Esophagus squamous epithelium (tissue), 5 donors: ENCODE measurements at regions not wholly inside any gene's neighbourhood (a gene's known extent, or its start where the extent isn't known, plus 50 kb on each side); places are given as distances from the start of the nearest gene placed in this dataset.
"Not testable (repeated sequence)": the region's sequence is repeated elsewhere in the genome, so short reads cannot be mapped to it uniquely, and the experiment has no call there.

Experiments
- DNase-seq: peaks from one replicate; lab custom pipeline; 2025; lab: John Stamatoyannopoulos, UW
- H3K27ac ChIP-seq, 4 donors: fragments of 200-600 bp; sonication (generic); one replicate each; pipeline ENCODE4 v1.5.1; 2016 to 2019; ENCODE audit warnings: mild to moderate bottlenecking in 1 of 4
- H3K27me3 ChIP-seq, 4 donors: fragments of 200-600 bp; sonication (generic); 1 replicate in 3 of 4; 2 replicates in 1 of 4; pipeline versions ENCODE4 v1.5.1 to v1.6.0; 2017 to 2021; ENCODE audit warnings: antibody characterized with exemption in 1 of 4
- H3K36me3 ChIP-seq, 3 donors: fragments of 200-600 bp; sonication (generic); one replicate each; pipeline ENCODE4 v1.5.1; 2016 to 2019
- H3K4me1 ChIP-seq, 3 donors: fragments of 200-600 bp; sonication (generic); one replicate each; pipeline ENCODE4 v1.5.1; 2017 to 2019
- H3K4me3 ChIP-seq, 4 donors: fragments of 200-600 bp; sonication (generic); 1 replicate in 3 of 4; 2 replicates in 1 of 4; pipeline ENCODE4 v1.5.1; 2016 to 2019; ENCODE audit warnings: mild to moderate bottlenecking in 2 of 4, moderate library complexity in 1 of 4
- H3K9me3 ChIP-seq, 3 donors: fragments of 200-600 bp; sonication (generic); one replicate each; pipeline ENCODE4 v1.5.1; 2016 to 2019
- CTCF ChIP-seq, 6 experiments: fragments of 450-650 bp in 4 of 6; fragments of 200-600 bp in 2 of 6; sonication (generic) in 2 of 6; IDR thresholded peaks; one replicate each; pipeline ENCODE4 v1.5.1; 2016 to 2019; ENCODE audit warnings: antibody characterized with exemption in 6 of 6, mild to moderate bottlenecking in 4 of 6, moderate library complexity in 4 of 6
- POLR2A ChIP-seq, 4 donors: fragments of 450-650 bp; IDR thresholded peaks; one replicate each; pipeline ENCODE4 v1.6.1; 2017; ENCODE audit warnings: antibody characterized with exemption in 4 of 4, mild to moderate bottlenecking in 4 of 4, moderate library complexity in 3 of 4
- WGBS, 2 donors: methylation state at CpG; one replicate each; pipeline ENCODE4 v1.1.5; 2018; 5-methylcytosine and 5-hydroxymethylcytosine counted together
- intact Hi-C: fragments of 100-400 bp; cut with DNase I; formaldehyde crosslinking; loops from one replicate; pipeline ENCODE4 v1.15.0; 2022
- donor health status: DM: yes; HTN: yes; CAD: no.

GRCh38 chr11:16587670-16588069 is 150.8 kb upstream of the C11orf58 start:
- H3K27me3 ChIP-seq = no peaks in the 10 kb centered on the region
- intact Hi-C loops = no loop called here

GRCh38 chr11:16584569-16584968 is 153.9 kb upstream of the C11orf58 start:
- Histone ChIP-seq H3K4me3 (no peak overlapping the region), H3K4me1 (no peaks in the 10 kb centered on the region), H3K9me3 (no peaks in the 10 kb centered on the region), H3K27me3 (no peaks in the 10 kb centered on the region), H3K27ac (no peak overlapping the region), H3K36me3 (no peaks in the 10 kb centered on the region)
- WGBS, 2 donors = 92% methylated on average over 2 of the region's 2 CpGs; no CpG with 5 or more reads in 1 of the 2 donors
- intact Hi-C loops = no loop called here
- no peak for DNase-seq
- TF ChIP-seq POLR2A (IDR thresholded peaks at IDR 0.05) (no peak), CTCF (IDR thresholded peaks at IDR 0.05) (no peak)

More at GRCh38 chr11:16587670-16588069, 150.8 kb upstream of the C11orf58 start:
- TF ChIP-seq POLR2A (IDR thresholded peaks at IDR 0.05) = no peak
- no peak for TF ChIP-seq CTCF (IDR thresholded peaks at IDR 0.05)
- 21 to 29% methylated on average over 1 of the region's 1 CpG for WGBS, 2 donors
- Histone ChIP-seq H3K36me3 (no peaks in the 10 kb centered on the region), H3K4me3 (no peak overlapping the region), H3K27ac (no peak overlapping the region), H3K9me3 (no peaks in the 10 kb centered on the region), H3K4me1 (no peaks in the 10 kb centered on the region)
- no peak for DNase-seq

- intact Hi-C loops, H3K36me3 ChIP-seq: not testable (repeated sequence)
- 69 to 72% methylated on average over 1 of the region's 1 CpG for WGBS, 2 donors
These were observed 157.4 kb upstream of the C11orf58 start for GRCh38 chr11:16581078-16581477.

GRCh38 chr11:16577490-16577889 is 161.0 kb upstream of the C11orf58 start:
- TF ChIP-seq POLR2A (IDR thresholded peaks at IDR 0.05) = no peak
- TF ChIP-seq CTCF (IDR thresholded peaks at IDR 0.05) = no peak
- Histone ChIP-seq H3K27me3 (no peaks in the 10 kb centered on the region), H3K4me1 (peaks cover 0 to 4% (median 0%) of the 10 kb centered on the region in 3 donors), H3K4me3 (no peak overlapping the region), H3K9me3 (no peaks in the 10 kb centered on the region), H3K27ac (no peak overlapping the region), H3K36me3 (no peaks in the 10 kb centered on the region)
- intact Hi-C loops = no loop called here
- WGBS, 2 donors = 46 to 54% methylated on average over 1 of the region's 1 CpG
- no peak for DNase-seq

More at GRCh38 chr11:16581078-16581477, 157.4 kb upstream of the C11orf58 start:
- not testable (repeated sequence) for H3K4me3 ChIP-seq, H3K27ac ChIP-seq, H3K27me3 ChIP-seq, H3K9me3 ChIP-seq, H3K4me1 ChIP-seq, DNase-seq

- H3K9me3 ChIP-seq, H3K27me3 ChIP-seq, H3K27ac ChIP-seq, intact Hi-C loops, H3K36me3 ChIP-seq, DNase-seq, H3K4me3 ChIP-seq, H3K4me1 ChIP-seq: not testable (repeated sequence)
- WGBS, 2 donors = 80 to 90% methylated on average over 2 of the region's 2 CpGs
These were observed 163.6 kb upstream of the C11orf58 start for GRCh38 chr11:16574889-16575288.

- H3K27ac ChIP-seq = no peak overlapping the region
- no peaks in the 10 kb centered on the region for H3K9me3 ChIP-seq
- no peak overlapping the region for H3K4me3 ChIP-seq
- peaks cover 0 to 4% (median 0%) of the 10 kb centered on the region in 3 donors for H3K4me1 ChIP-seq
- intact Hi-C loops = no loop called here
- no peak for DNase-seq
- no peaks in the 10 kb centered on the region for H3K27me3 ChIP-seq
- no peak for TF ChIP-seq POLR2A (IDR thresholded peaks at IDR 0.05)
- TF ChIP-seq CTCF (IDR thresholded peaks at IDR 0.05) = no peak
- H3K36me3 ChIP-seq = no peaks in the 10 kb centered on the region
These were observed 165.5 kb upstream of the C11orf58 start for GRCh38 chr11:16572945-16573344.
